ENCODE measurements at regions not wholly inside any gene's neighbourhood (a gene's known extent, or its start where the extent isn't known, plus 50 kb on each side); places are given as distances from the start of the nearest gene placed in this dataset.
"Not testable (repeated sequence)": the region's sequence is repeated elsewhere in the genome, so short reads cannot be mapped to it uniquely, and the experiment has no call there.

DNA sequence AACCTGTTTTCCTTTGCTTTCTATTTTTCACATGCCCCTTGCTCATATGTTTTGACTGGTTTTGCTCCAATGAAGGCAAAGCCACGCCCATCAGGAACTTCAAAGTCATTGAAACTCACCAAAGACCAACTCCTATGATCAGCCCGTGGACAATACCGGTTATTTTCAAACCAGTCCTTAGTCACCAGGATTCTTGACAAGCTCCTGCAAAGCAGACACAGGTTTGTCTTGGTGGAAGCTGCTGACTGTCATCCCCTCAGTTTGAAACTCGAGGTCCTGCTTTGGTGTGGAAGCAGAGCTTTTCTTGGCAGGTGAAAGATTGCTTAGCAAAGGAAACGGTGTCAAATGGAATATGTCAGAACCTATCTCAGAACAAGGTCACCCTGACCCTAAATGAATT is 384.7 kb upstream of the CXADR start:
- Histone ChIP-seq H3K4me1 (ENCODE audit: insufficient read depth, poor library complexity, severe bottlenecking) (no peaks in the 10 kb centered on the region), H3K27ac (ENCODE audit: poor library complexity, severe bottlenecking) (no peak overlapping the region), H3K4me3 (ENCODE audit: severe bottlenecking) (no peak overlapping the region), H3K9me3 (ENCODE audit: severe bottlenecking) (no peaks in the 10 kb centered on the region), H3K36me3 (ENCODE audit: low read depth) (no peaks in the 10 kb centered on the region), H3K27me3 (ENCODE audit: insufficient read depth, poor library complexity, severe bottlenecking) (no peaks in the 10 kb centered on the region)
- TF ChIP-seq, protein P1, sequence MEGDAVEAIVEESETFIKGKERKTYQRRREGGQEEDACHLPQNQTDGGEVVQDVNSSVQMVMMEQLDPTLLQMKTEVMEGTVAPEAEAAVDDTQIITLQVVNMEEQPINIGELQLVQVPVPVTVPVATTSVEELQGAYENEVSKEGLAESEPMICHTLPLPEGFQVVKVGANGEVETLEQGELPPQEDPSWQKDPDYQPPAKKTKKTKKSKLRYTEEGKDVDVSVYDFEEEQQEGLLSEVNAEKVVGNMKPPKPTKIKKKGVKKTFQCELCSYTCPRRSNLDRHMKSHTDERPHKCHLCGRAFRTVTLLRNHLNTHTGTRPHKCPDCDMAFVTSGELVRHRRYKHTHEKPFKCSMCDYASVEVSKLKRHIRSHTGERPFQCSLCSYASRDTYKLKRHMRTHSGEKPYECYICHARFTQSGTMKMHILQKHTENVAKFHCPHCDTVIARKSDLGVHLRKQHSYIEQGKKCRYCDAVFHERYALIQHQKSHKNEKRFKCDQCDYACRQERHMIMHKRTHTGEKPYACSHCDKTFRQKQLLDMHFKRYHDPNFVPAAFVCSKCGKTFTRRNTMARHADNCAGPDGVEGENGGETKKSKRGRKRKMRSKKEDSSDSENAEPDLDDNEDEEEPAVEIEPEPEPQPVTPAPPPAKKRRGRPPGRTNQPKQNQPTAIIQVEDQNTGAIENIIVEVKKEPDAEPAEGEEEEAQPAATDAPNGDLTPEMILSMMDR (IDR thresholded peaks at IDR 0.05; ENCODE audit: poor library complexity, severe bottlenecking) = no peak
- DNase-seq (ENCODE audit: low spot score) = no peak
- ATAC-seq (ENCODE audit: low read depth) = no peak

DNA sequence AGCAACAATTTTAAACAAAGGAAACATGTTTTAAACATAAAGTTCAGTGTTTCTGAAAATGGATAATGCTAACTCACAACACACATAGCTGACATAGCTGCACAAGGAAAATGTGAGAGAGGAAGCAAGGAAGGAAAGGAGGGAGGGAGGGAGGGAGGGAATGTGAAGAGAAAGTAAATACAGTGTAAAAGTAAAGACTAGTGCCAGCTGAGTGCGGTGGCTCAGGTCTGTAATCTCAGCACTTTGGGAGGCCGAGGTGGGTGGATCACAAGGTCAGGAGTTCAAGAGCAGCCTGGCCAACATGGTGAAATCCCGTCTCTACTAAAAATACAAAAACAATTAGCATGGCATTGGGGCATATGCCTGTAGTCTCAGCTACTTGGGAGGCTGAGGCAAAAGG is 373.7 kb upstream of the CXADR start:
- not testable (repeated sequence) for H3K36me3 ChIP-seq (ENCODE audit: low read depth); H3K4me1 ChIP-seq (ENCODE audit: insufficient read depth, poor library complexity, severe bottlenecking); H3K27ac ChIP-seq (ENCODE audit: poor library complexity, severe bottlenecking); H3K9me3 ChIP-seq (ENCODE audit: severe bottlenecking); DNase-seq (ENCODE audit: low spot score); ATAC-seq (ENCODE audit: low read depth); H3K4me3 ChIP-seq (ENCODE audit: severe bottlenecking); H3K27me3 ChIP-seq (ENCODE audit: insufficient read depth, poor library complexity, severe bottlenecking)

DNA sequence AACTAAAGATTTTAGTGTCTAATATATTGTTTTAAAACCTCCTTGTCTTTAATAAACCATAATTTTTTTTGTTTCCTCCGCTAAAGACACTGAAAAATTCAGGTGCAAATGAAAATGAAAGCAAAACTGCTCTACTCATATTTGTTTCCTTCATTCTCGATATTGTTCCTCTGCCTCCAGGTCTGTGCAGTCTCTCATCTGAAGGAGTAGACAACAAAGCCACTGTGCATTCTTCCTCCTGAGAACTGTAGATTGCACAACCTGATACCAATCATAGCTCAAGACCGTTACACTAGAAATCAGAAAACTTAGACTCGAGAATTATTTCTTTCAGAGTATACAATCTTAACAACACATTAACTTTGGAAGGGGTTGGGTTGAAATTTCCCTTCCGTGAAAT is 373.1 kb upstream of the CXADR start:
- Histone ChIP-seq H3K36me3 (ENCODE audit: low read depth) (no peaks in the 10 kb centered on the region), H3K27ac (ENCODE audit: poor library complexity, severe bottlenecking) (no peak overlapping the region), H3K9me3 (ENCODE audit: severe bottlenecking) (no peaks in the 10 kb centered on the region), H3K4me3 (ENCODE audit: severe bottlenecking) (no peak overlapping the region), H3K4me1 (ENCODE audit: insufficient read depth, poor library complexity, severe bottlenecking) (no peaks in the 10 kb centered on the region), H3K27me3 (ENCODE audit: insufficient read depth, poor library complexity, severe bottlenecking) (no peaks in the 10 kb centered on the region)
- ATAC-seq (ENCODE audit: low read depth) (no peak), DNase-seq (ENCODE audit: low spot score) (no peak)
- TF ChIP-seq, protein P1 (IDR thresholded peaks at IDR 0.05; ENCODE audit: poor library complexity, severe bottlenecking) = no peak

DNA sequence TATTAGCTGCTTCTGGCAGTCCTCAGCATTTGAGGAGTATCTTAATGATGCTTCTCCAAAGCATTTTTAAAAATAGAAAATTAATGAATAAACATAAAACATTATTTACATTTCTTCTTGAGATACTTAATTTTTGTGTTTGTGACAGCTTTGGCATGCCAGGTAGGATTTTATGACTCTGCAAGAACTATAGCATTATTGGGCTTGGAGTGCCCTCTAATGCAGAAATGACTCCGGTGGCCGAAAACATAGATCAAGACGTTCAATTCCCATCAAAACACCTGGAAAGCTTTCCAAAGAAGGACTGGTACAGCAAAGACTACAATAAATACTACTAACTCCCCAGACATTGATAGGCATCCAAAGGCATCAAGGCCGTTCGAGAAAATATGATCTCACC is 366.4 kb upstream of the CXADR start:
- Histone ChIP-seq H3K27me3 (ENCODE audit: insufficient read depth, poor library complexity, severe bottlenecking) (no peaks in the 10 kb centered on the region), H3K4me3 (ENCODE audit: severe bottlenecking) (no peak overlapping the region), H3K36me3 (ENCODE audit: low read depth) (no peaks in the 10 kb centered on the region), H3K27ac (ENCODE audit: poor library complexity, severe bottlenecking) (no peak overlapping the region), H3K9me3 (ENCODE audit: severe bottlenecking) (no peaks in the 10 kb centered on the region), H3K4me1 (ENCODE audit: insufficient read depth, poor library complexity, severe bottlenecking) (no peaks in the 10 kb centered on the region)
- DNase-seq (ENCODE audit: low spot score) (no peak), ATAC-seq (ENCODE audit: low read depth) (no peak)
- TF ChIP-seq, protein P1 (IDR thresholded peaks at IDR 0.05; ENCODE audit: poor library complexity, severe bottlenecking) = no peak

DNA sequence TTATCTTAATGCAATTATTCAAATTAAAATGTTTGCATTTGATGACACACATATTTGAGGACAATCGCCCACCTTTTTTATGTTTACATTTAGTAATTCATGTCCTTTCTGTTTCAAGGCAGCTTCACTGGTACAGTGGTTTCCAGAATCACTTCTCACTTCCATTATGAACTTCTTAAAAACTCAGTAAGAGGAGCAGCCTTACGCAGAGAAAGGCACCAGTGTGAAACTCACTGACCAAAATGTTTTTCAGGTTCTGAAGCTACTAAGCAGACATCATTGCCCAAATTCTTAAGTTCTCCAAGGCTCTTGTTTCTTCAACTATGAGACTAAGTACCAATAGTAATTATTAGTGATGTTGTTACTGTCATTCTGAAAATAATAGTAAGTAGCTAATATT is 353.1 kb upstream of the CXADR start:
- H3K4me1 ChIP-seq (ENCODE audit: insufficient read depth, poor library complexity, severe bottlenecking) = no peaks in the 10 kb centered on the region
- no peak overlapping the region for H3K27ac ChIP-seq (ENCODE audit: poor library complexity, severe bottlenecking)
- TF ChIP-seq, protein P1 (IDR thresholded peaks at IDR 0.05; ENCODE audit: poor library complexity, severe bottlenecking) = no peak
- no peak overlapping the region for H3K4me3 ChIP-seq (ENCODE audit: severe bottlenecking)
- H3K36me3 ChIP-seq (ENCODE audit: low read depth) = no peaks in the 10 kb centered on the region
- DNase-seq (ENCODE audit: low spot score) (no peak), ATAC-seq (ENCODE audit: low read depth) (no peak)
- no peaks in the 10 kb centered on the region for H3K27me3 ChIP-seq (ENCODE audit: insufficient read depth, poor library complexity, severe bottlenecking)
- no peaks in the 10 kb centered on the region for H3K9me3 ChIP-seq (ENCODE audit: severe bottlenecking)

All from RWPE2 (cell line).